Germinal center (tissue), 1 donor: ENCODE measurements at regions not wholly inside any gene's neighbourhood (a gene's known extent, or its start where the extent isn't known, plus 50 kb on each side); places are given as distances from the start of the nearest gene placed in this dataset.

Source experiments
- DNase-seq: peaks from one replicate; pipeline ENCODE4 v3.0.0; 2012; ENCODE audit warnings: mixed read lengths, low spot score

DNA sequence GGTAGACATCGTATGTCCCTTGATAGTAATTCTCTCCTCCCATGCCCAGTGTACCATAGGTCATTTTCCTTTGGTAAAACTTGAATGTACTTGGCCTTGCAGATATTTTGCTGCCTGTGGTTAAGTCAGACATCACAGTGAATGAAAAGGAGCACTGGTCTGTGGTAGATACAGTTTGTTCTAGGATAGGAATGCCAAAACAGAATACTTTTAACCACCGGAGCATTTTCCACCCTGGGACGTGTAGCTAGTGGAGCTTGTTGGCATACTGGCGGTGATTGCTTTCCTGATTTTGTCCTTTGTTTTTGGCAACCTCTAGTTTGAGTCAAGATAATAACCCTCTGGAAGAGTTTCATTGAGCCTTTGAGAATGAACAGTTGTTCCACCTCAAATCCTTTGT lies 92.0 kb upstream of the BMPER start:
- no peak for DNase-seq

DNA sequence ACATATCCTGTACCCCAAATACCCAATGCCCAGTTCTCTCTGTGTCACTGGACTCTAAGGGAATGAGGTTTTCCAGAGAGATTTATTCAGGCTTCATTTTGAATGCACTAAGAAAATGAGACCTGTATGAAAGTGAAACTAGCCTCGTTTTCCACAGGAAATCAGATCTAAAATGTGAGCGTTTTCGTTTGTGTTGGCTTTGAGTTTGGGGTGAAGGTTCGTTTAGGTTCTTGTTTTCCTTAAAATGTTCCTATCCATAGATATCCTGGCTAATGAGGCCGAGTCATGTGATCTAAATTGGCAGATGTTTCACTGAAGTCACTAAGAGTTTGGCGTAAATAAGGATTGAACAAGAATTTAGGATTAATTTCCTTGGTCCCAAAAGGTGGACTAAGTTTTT lies 90.9 kb upstream of the BMPER start:
- DNase-seq, result no peak

DNA sequence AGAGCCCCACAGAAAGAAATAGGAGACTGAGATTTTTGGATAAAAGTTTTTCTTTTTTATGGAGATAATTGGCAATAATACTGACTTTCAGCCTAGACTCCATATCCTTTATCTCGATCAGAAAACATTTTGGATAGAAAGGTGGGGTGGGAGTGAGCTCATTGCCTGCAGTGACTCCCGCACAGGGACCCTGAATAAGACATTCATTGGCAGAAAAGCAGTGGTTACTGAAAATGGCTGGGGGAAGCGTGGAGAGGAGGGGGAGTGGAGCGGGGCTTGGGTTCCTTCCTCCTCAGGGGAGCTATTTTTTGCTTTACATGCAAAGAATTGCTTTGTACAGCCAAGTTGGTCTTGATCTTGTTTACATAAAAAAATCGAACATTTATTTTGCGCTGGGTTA lies 90.4 kb upstream of the BMPER start:
- no peak for DNase-seq

DNA sequence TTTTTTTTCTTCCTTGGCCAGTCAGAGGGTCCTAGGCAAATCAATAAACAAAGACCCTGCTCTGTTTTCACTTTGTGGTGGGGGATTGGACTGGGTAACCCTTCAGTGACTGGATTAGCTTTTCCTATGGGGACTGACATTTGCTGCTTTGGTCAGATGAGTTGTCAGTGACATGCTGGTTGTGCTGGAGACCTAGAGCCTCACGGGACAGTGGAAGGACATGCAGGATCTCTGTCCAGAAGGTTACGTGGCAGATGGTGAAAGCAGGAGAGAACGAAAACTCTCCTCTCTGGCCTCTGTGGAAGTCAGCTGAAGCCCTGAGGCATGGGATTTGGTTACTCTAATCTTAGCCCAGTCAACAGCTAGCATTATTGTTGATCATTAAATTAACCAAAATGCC lies 90.0 kb upstream of the BMPER start:
- DNase-seq, result no peak

DNA sequence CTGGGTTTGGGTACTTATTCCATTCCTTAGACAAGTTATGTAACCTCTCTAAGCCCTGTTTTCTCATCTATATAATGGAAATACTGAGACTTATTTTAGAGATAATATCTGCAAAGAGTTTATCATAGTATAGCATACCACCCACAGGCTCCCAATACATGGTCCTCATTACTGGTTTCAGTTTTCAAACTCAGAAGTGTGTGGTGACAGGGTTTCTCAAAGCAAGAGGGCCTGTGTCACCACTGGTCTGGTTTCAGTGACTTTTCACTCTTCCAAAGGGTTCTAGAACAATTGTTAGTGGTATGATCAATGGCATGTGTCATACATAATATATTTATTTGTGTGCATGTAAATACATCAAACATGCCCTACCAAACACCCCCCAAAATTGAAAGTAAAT lies 89.2 kb upstream of the BMPER start:
- DNase-seq, result no peak

DNA sequence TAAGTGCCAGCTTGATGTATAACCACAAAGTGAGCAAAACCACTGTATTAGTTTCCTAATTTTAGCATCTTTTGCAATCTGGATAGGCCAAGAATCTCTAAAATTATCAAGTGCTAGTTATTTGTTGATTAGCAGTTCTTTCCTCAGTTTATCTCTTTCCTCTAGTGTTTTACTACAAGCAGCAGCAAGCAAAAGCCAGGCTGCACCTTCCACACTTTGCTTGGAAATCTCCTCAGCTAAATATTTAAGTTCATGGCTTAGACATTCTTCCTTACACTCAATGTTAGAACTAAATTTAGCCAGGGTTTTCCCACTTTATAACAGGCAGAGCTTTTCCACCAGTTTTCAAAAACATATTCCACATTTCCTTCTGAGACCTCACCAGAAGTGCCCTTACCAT lies 85.7 kb upstream of the BMPER start:
- DNase-seq, result no peak

DNA sequence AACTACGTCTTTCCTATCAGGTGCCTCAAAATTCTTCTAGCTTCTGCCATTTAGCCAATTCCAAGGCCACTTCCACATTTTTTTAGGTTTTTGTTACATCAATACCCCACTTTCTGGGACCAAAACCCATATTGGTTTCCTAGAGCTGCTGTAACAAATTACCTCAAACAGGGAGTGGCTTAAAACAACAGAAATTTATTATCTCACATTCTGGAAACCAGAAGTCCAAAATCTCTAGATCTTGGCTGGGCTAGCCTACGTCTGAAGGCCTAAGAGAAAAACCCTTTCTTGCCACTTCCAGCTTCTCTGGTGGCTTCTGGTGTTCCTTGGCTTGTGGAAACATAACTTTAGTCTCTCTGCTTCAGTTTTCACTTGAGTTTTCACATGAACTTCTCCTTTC lies 85.1 kb upstream of the BMPER start:
- no peak for DNase-seq

DNA sequence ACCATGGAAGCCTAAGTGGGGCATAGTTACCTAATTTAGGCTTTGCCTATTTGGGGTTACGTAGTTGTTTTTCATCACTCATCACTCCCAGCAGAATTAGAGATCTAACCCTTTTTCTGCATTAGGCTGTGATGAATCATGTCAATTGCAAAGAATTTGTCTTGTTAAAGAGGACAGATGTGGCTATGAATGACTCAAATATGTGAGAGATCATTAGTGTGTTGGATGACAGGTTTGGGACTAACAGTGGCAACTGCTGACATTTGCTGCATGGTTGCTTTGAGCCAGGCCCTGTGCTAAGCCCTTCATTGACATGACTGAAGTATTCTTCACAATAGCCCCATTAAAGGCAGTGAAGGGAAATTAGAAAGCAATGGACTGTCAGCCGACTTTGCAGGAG lies 83.4 kb upstream of the BMPER start:
- DNase-seq, result no peak

DNA sequence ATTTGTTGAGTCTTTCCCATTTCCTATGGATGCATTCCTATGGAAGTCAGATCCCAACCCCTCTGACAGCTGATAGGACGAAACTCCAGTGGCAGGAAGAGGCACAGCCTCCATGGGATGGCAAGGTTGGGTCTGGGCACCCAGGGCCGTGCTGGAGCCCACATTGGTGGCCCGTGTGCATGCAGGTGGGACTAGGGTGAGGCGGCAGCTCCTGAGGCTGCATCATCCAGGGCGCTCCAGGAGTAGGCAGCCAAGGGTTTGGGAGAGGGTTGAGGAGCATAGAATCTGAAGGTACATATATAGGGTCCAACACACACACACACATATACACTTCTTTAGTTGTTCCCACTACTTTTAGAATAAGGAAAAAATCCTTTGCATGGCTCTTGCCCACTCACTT lies 81.4 kb upstream of the BMPER start:
- DNase-seq, result no peak

DNA sequence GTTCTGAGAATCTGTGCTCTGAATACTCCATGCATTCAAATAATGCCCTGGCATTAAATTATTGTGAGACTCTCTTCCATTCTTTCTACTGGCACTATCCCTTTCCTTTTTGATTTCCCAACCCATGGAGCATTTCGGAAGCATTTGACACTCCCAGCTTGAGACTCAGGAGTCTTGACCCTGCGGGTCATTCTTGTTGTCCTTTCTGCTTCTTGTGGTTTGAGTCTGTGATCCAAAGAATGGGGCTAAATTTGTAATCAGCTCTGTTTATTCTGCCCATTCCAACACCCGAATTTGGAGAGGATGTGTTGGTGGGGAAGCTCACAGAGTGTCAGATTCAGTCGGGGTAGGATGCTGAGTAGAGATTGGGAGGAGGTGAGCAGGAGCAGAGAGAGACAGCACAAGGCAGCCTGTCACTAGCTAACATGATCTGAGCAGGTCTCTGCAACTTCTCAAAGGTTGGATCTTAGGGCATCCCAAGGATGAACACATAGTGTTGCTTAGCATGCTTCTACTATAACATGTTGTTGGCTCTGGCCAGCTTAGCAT lies 80.4 kb upstream of the BMPER start:
- no peak for DNase-seq

DNA sequence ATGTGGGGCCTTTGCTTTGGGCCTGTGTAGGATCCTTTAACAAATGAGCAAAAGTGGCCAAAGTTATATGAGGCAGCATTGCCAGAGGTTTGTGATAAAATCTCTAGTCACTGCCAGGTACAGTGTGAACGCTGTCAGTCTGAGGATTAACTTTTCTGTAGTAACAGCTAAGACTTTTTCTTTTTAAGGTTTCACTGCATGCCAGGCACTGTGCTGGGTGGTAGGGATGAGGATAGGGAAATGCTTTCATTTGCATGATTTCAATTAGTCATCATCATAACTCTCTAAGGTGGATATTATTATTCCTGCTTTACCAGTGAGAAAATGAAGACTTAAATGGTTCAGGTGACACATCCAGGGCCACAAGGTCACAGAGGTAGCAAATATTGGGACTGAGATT lies 79.7 kb upstream of the BMPER start:
- DNase-seq, result no peak

DNA sequence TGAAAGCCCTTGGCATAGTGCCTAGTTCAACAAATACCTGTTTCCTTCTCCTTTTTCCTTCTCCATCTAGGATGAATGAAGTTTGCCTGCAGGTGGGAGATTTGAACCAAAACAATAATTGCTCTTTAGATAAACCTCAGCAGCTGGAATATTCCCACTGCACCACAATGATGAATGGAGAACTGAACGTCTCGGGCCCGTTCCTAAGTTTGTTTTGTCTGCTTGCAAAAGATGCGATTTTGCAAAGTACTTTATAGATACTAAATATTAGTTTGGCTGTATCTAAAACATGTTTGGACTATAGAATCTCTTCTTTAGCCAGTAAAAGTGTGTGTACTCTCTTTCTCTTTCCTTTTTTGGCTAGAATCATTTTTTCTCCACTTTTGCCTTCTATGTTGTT lies 75.8 kb upstream of the BMPER start:
- DNase-seq, result no peak

DNA sequence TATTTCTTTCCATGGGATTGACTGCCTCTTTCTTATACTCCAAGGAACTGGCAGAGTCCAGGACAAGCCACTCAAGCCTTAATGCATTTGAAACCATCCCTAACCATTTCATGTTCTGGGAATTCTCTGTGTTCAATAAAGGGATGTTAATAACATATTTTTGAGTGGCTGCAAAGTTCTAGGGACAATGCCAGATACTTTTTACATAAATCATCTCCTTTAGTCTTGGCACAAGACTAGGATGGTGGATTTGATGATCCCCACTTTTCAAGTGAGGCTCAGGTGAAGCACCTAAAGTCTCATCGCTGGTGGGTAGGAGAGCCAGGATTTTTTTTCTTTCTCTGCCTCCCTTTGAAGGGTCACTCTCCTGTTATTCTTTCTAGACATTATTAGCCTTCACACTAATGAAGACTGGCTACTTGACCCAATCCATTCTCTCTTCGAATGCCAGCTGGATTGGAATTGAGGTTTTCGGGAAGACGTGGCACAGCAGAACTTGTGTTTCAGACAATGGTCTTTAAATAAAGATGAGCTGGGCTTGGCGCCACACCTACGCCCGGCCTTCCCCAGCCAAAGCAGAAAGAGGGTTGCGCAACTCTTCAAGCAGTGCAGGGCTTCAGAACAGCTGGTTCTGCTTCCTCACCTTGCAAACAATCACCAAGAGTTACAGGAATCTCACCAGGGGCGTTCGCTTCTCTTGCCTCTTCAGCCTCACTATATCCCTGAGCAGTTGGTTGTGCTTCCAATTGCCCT lies 73.8 kb upstream of the BMPER start:
- no peak for DNase-seq

DNA sequence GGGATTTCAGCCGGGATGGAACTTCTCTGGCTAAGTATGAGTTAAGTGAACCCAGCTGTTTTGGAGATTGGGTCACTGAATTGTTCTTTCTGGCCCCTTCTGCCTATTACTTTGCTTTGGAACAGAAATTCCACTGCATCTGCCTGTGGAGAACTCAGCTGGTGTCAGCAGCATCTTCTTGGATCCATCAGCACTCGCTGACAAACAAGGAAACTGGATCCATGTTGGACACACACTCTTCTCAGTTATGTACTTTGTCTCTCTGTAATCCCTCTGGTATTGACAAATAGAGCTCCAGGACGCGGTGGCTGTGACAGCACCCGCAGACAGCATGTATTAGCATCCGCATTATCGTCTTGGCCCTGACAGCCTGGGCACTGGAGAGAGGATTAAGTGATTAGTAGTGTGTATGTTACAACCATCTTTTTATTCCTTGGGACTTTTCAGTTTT lies 73.0 kb upstream of the BMPER start:
- DNase-seq, result no peak

DNA sequence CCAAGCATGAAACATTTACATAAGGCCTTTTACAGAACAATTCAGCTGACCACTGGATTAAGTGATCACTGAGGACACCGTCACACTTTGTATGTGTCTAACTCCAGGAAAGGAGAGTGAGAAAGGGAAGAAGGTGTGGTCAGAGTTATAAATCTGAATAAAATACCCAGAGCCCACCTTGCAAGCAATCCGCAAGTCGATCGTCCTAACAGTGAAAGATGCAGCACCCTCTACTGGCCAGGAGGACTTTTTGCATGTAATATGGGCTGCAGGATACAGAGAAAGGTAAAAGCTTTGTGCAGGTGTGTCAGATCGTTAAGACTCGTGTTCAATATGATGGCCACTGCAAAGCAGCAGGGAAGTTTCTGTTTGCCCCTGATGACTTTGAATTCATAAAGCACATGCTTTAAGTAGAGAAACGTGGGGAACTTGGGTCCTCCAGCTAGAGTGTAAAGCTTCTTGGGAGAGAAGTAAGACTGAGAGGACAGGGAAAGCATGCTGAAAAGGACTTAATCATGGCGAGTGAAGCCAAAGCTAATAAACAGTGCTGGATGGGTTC lies 68.5 kb upstream of the BMPER start:
- no peak for DNase-seq

DNA sequence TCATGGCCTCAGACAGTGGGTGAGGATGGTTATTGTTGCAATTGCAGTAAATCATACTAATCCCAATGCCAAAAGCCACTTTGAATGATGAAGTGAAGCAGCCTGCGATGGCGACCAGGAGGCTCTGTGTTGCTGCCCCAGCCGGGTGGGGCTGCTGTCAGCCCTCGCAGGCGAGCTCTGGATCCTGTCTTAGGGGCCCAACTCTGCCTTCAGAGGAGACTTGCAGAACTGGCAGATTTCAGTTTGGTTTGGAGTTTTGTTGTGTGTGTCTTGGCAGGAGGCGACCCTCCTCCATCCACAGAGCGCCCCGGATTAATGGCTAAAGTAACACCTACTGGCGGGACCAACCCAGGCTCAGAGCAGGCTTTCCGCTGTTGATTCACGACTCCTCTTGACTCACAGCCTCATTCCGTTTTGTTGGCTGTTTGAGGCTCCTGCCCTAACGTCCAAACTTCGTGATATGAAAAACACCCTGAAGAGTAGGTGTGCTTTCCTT lies 67.9 kb upstream of the BMPER start:
- DNase-seq, result no peak

DNA sequence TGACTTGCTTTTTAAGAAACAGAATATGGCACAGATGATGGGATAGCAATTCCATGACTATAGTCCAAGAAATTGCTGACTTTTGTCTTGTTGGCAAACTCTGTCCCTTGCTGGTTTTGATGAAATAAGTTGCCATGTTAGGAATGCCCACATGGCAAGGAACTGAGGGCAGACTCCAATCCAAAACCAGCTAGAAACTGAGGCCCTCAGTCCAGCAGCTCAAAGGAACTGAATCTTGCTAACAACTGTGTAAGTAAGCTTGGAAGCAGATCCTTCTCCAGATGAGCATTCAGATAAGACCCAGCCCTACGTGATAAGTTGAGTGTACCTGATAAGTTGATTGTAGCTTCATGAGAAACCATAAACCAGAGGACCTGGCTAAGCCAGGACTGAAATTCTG lies 64.3 kb upstream of the BMPER start:
- DNase-seq, result no peak

DNA sequence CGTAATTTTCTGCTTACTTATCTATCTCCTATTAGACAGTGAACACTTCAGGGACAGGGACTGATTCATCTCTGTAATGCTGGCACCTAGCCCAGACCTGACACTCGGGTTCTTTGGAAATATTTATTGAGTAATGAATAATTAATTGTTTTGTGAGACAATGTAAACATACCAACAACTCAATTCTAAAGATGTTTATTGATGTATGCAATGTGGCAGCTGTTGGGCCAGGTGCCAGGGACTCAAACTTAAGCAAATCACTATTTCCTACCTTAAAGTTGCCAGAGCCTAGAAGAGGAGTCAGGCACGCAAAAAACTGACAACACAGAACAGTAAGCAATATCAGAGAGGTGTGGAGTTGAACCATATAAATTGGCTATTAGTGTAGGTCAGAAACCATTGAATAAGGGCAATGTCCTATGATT lies 63.6 kb upstream of the BMPER start:
- DNase-seq, result no peak

DNA sequence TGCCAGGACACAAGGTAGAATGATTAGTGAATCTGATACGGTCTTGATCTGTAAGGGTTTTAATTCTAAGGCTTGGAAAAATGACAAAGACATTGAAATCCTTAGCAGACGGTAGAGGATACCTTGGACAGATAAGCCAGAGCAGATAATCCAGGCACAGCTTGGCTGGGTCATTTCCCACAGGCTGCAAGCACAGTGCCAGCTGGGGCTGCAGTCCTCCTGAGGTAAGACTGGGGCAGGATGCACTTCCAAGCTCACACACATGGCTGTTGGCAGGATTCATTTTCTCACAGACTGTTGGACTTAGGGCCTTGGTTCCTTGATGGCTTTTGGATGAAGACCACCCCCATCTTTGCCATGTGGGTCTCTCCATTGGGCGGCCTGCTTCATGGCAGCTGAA lies 63.2 kb upstream of the BMPER start:
- no peak for DNase-seq

DNA sequence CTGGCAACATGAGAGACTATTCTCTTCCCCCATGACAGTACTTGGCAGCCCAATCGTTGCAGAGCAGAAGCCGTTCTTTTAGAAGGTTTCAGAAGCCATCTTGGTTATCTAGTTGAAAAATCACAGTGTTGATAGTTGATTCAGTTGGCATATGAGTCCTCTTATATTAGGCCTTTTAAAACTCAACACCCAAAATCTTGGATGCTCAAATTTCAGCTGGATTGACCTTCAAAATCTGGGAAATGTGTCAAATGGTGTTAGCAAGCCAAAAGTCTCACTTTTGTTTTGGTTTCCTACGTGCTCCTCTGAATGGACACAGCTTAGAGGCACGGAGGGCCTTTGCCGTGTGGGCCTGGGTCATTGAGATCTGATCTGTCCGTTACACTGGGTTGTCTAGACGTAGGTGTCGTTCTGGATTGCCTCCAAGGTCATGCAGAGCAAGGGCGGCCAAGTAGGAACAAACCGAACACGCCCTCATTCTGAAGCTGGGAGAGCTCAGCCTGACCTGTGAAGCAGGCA lies 59.3 kb upstream of the BMPER start:
- no peak for DNase-seq

DNA sequence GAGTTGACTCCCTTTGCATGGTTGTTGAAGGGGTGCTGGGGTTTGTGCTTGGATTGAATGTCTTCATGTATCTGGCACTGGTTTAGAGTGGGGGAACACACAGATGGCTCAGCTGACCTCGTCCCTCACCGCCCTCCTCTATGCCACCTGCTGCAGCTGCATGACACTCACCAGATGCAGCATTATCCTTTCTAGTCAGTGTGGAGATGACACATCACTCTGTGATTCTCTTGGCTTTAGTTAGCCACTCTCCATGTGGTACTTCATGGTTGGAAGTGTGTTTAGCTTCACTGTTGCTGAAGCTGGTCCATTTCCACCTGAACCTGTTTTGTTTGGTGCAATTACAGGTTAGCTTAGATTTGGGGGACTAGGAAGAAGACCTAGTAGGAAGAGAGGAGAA lies 56.3 kb upstream of the BMPER start:
- no peak for DNase-seq

DNA sequence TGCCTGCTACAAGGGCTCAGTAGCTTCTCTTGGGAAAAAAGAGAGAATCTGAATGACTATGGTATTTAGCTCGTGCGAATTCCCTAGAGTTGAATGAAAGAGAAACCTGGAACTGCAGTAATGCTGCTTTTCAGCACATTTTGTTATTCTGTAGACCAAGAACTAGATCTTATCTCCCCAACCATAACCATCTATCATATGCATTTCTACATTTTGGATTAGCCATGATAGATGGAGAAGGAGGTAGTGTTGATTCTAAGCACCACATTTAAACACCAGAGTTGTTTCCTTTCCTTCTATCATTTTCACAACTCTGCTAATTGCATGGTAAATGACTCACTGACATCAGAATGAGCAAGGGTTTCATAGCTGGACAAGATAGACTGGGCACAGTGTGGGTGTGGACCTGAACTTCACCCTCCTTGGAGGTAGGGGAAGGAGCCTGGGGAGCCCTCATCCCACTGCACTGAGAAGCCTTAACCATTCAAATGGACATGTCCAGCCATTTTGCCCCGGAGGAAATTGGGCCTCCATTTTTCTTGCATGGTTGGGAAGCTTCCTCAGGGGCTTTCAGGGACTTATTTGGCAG lies 55.3 kb upstream of the BMPER start:
- DNase-seq, result no peak

DNA sequence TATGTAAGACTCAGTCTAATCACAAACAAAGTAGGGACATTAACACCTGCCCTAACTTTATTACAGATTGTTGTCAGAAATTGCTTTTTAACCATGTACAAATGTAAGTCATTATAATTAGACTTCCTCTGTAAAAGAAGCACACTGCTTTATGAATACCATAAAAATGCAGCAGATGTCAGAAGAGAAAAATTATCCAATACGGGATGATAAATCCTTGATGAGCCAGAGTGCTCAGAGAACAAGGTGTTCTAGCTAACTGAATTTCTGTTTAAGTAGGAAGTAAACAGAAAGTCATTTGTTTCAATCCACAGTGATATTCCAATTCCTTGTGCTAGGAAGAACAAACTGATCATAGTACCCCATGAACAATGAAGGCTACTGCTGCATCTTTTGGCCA lies 54.6 kb upstream of the BMPER start:
- DNase-seq, result no peak
